OCI-LY3 (cell line): ENCODE measurements at regions not wholly inside any gene's neighbourhood (a gene's known extent, or its start where the extent isn't known, plus 50 kb on each side); places are given as distances from the start of the nearest gene placed in this dataset.

Source experiments
- H2AFZ ChIP-seq: fragments of 200-600, 300-600 bp; shearing (Covaris generic); 2 replicates; pipeline ENCODE4 v1.6.0; 2014; ENCODE audit warnings: antibody characterized with exemption, low read depth, low read length
- H3K27ac ChIP-seq: fragments of 200-600, 300-600 bp; sonication (generic); 2 replicates; pipeline ENCODE4 v1.5.1; 2014; ENCODE audit warnings: mild to moderate bottlenecking, low read length, moderate library complexity, mixed read lengths
- H3K27me3 ChIP-seq: fragments of 200-600, 300-600 bp; sonication (generic); 2 replicates; pipeline ENCODE4 v1.6.1; 2014; ENCODE audit warnings: low read depth, low read length, mixed read lengths
- H3K36me3 ChIP-seq: fragments of 200-600, 300-600 bp; sonication (generic); replicated peaks from 2 replicates; pipeline ENCODE3; 2014; ENCODE audit warnings: low read depth, low read length, mixed read lengths
- H3K4me1 ChIP-seq: fragments of 300-600, 200-600 bp; sonication (generic); 2 replicates; pipeline ENCODE4 v1.6.1; 2014; ENCODE audit warnings: low read length, mixed read lengths
- H3K4me2 ChIP-seq: fragments of 200-600, 300-600 bp; sonication (generic); 2 replicates; pipeline ENCODE4 v1.6.1; 2014; ENCODE audit warnings: low read length, mixed read lengths
- H3K4me3 ChIP-seq: fragments of 300-600, 200-600 bp; sonication (generic); 2 replicates; pipeline ENCODE4 v1.5.1; 2014; ENCODE audit warnings: antibody characterized with exemption, mild to moderate bottlenecking, low read length, moderate library complexity
- H3K79me2 ChIP-seq: fragments of 300-600, 200-600 bp; shearing (Covaris generic); 2 replicates; pipeline ENCODE4 v1.6.1; 2014; ENCODE audit warnings: mild to moderate bottlenecking, low read length, mixed read lengths
- H3K9ac ChIP-seq: fragments of 300-600, 200-600 bp; shearing (Covaris generic); 2 replicates; pipeline ENCODE4 v1.6.0; 2014; ENCODE audit warnings: mild to moderate bottlenecking, low read length, moderate library complexity
- H3K9me3 ChIP-seq: fragments of 200-600, 300-600 bp; shearing (Covaris generic); 2 replicates; pipeline ENCODE4 v1.6.1; 2014; ENCODE audit warnings: low read length, mixed read lengths; ENCODE audit not compliant: insufficient read depth
- H4K20me1 ChIP-seq: fragments of 200-600, 300-600 bp; sonication (generic); 2 replicates; pipeline ENCODE4 v1.6.1; 2016; ENCODE audit warnings: low read length, mixed read lengths; ENCODE audit not compliant: insufficient read depth
- CTCF ChIP-seq: fragments of 200-600, 300-600 bp; sonication (generic); IDR thresholded peaks from 2 replicates; pipeline ENCODE4 v1.5.1; 2014; ENCODE audit warnings: antibody characterized with exemption, low read length, low read depth
- EZH2phosphoT487 ChIP-seq: fragments of 200-600 bp; shearing (Covaris generic); IDR thresholded peaks from 2 replicates; pipeline ENCODE4 v1.6.1; 2018; ENCODE audit warnings: antibody characterized with exemption, mixed run types, low read depth

DNA sequence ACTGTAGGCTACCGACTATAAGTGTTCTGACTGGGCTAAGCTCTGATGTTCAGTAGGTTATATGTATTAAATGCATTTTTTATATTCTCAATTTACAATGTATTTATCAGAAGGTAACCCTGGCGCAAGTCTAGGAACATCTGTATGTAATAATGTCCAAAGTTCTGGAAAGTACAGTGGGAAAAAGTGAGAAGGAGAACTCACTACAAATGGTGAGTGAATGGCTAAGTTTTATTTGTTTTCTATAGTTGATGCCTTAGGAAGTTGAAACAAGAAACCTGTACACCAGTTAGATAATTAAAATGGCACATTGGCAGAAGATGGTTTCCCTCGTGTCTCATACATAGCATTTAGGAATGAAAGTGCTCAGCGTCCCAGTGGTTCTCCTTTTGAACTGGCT lies 333.4 kb upstream of the THRB start:
- no peaks in the 10 kb centered on the region for H3K4me1 ChIP-seq
- no peak overlapping the region for H3K4me2 ChIP-seq

GRCh38 chr3:24828551-24828950 lies 333.9 kb upstream of the THRB start:
- no peaks in the 10 kb centered on the region for H3K79me2 ChIP-seq
- no peak overlapping the region for H3K27ac ChIP-seq
- H4K20me1 ChIP-seq: no peaks in the 10 kb centered on the region
- TF ChIP-seq CTCF (no peak), EZH2phosphoT487 (no peak)
- no peak overlapping the region for H3K9ac ChIP-seq
- no peak overlapping the region for H3K4me2 ChIP-seq
- H3K27me3 ChIP-seq: no peaks in the 10 kb centered on the region
- H3K9me3 ChIP-seq: no peaks in the 10 kb centered on the region
- H3K36me3 ChIP-seq: no peaks in the 10 kb centered on the region
- no peaks in the 10 kb centered on the region for H3K4me1 ChIP-seq
- H3K4me3 ChIP-seq: no peak overlapping the region
- H2AFZ ChIP-seq: no peak overlapping the region

More for the DNA sequence above, 333.4 kb upstream of the THRB start:
- H3K79me2 ChIP-seq: no peaks in the 10 kb centered on the region
- H3K9ac ChIP-seq: no peak overlapping the region
- H3K27ac ChIP-seq: no peak overlapping the region
- H3K27me3 ChIP-seq: no peaks in the 10 kb centered on the region
- H3K36me3 ChIP-seq: no peaks in the 10 kb centered on the region
- H3K9me3 ChIP-seq: no peaks in the 10 kb centered on the region
- TF ChIP-seq EZH2phosphoT487 (no peak), CTCF (no peak)
- H4K20me1 ChIP-seq: no peaks in the 10 kb centered on the region
- H3K4me3 ChIP-seq: no peak overlapping the region
- no peak overlapping the region for H2AFZ ChIP-seq

GRCh38 chr3:24829011-24829581 lies 334.4 kb upstream of the THRB start:
- H3K79me2 ChIP-seq: no peaks in the 10 kb centered on the region
- no peak for TF ChIP-seq CTCF
- no peak for TF ChIP-seq EZH2phosphoT487
- H3K36me3 ChIP-seq: no peaks in the 10 kb centered on the region
- H3K4me3 ChIP-seq: no peak overlapping the region
- H3K9me3 ChIP-seq: no peaks in the 10 kb centered on the region
- H3K4me1 ChIP-seq: no peaks in the 10 kb centered on the region
- no peak overlapping the region for H3K4me2 ChIP-seq
- no peak overlapping the region for H3K9ac ChIP-seq
- no peak overlapping the region for H3K27ac ChIP-seq
- H4K20me1 ChIP-seq: no peaks in the 10 kb centered on the region
- no peaks in the 10 kb centered on the region for H3K27me3 ChIP-seq
- no peak overlapping the region for H2AFZ ChIP-seq

- H3K79me2 ChIP-seq: no peaks in the 10 kb centered on the region
- no peak overlapping the region for H3K4me3 ChIP-seq
- no peak overlapping the region for H3K4me2 ChIP-seq
- TF ChIP-seq CTCF (no peak), EZH2phosphoT487 (no peak)
- no peak overlapping the region for H3K27ac ChIP-seq
- H2AFZ ChIP-seq: no peak overlapping the region
- no peaks in the 10 kb centered on the region for H3K27me3 ChIP-seq
- H3K9me3 ChIP-seq: no peaks in the 10 kb centered on the region
- no peaks in the 10 kb centered on the region for H4K20me1 ChIP-seq
- no peaks in the 10 kb centered on the region for H3K36me3 ChIP-seq
- no peaks in the 10 kb centered on the region for H3K4me1 ChIP-seq
- H3K9ac ChIP-seq: no peak overlapping the region
Measured at GRCh38 chr3:24829629-24830229, 335.1 kb upstream of the THRB start.
